HFF-Myc (cell line): ENCODE measurements at regions not wholly inside any gene's neighbourhood (a gene's known extent, or its start where the extent isn't known, plus 50 kb on each side); places are given as distances from the start of the nearest gene placed in this dataset.
A peak's percentile ranks its signal among the peaks of the same experiment; 100 is the strongest.

Experiments used
- DNase-seq: peaks from one replicate; pipeline ENCODE4 v3.0.0-alpha.2; 2011; ENCODE audit warnings: low read depth; ENCODE audit errors: extremely low read depth
- H3K4me3 ChIP-seq: replicated peaks from 2 replicates; pipeline ENCODE4 v1.5.1; 2011; ENCODE audit warnings: low read depth, mild to moderate bottlenecking, control low read depth, low read length
- TF ChIP-seq, protein P1 (sequence below): IDR thresholded peaks from 2 replicates; pipeline ENCODE4 v1.5.1; 2012; ENCODE audit warnings: mild to moderate bottlenecking, low read depth, low read length, control low read depth; ENCODE audit errors: missing control alignments

DNA sequence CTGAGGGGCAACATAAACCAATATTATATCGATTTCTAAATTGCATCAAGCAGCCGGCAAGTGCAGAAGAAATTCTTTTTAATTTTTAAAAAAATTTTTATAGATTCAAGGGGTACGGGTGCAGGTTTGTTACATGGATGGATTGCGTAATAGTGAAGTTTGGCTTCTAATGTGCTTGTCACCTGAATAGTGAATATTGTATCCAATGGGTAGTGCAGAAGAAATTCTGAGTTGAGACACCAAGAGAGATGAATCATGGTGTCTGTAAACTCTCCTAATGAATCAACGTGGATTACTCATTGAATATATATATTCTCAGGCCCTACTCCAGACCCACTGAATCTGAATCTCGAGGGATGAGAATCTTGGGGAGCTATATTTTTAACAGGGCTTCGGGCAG, 253.7 kb upstream of the FOXD3 start:
- no peak overlapping the region for H3K4me3 ChIP-seq
- DNase-seq: no peak
- TF ChIP-seq, protein P1, sequence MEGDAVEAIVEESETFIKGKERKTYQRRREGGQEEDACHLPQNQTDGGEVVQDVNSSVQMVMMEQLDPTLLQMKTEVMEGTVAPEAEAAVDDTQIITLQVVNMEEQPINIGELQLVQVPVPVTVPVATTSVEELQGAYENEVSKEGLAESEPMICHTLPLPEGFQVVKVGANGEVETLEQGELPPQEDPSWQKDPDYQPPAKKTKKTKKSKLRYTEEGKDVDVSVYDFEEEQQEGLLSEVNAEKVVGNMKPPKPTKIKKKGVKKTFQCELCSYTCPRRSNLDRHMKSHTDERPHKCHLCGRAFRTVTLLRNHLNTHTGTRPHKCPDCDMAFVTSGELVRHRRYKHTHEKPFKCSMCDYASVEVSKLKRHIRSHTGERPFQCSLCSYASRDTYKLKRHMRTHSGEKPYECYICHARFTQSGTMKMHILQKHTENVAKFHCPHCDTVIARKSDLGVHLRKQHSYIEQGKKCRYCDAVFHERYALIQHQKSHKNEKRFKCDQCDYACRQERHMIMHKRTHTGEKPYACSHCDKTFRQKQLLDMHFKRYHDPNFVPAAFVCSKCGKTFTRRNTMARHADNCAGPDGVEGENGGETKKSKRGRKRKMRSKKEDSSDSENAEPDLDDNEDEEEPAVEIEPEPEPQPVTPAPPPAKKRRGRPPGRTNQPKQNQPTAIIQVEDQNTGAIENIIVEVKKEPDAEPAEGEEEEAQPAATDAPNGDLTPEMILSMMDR: no peak

DNA sequence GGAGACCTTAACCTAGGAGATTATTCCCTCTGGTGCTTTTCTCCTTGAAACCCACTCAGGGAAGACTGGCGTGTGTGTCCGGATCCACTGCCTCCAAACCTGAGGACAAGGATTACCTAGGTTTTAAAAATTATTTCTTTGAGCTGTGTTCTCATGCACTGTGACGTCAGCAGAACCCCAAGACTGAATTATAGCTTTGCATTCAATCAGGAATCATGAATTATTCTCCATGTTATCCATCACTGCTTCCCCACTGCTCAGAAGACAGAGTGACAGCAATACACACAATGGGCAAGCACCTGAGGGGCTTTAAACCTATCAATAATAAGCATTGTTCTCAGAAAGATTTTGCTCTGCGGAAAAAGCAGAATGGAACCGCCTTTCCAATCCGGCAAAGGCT, 253.2 kb upstream of the FOXD3 start:
- no peak for DNase-seq
- no peak overlapping the region for H3K4me3 ChIP-seq
- TF ChIP-seq, protein P1: no peak

DNA sequence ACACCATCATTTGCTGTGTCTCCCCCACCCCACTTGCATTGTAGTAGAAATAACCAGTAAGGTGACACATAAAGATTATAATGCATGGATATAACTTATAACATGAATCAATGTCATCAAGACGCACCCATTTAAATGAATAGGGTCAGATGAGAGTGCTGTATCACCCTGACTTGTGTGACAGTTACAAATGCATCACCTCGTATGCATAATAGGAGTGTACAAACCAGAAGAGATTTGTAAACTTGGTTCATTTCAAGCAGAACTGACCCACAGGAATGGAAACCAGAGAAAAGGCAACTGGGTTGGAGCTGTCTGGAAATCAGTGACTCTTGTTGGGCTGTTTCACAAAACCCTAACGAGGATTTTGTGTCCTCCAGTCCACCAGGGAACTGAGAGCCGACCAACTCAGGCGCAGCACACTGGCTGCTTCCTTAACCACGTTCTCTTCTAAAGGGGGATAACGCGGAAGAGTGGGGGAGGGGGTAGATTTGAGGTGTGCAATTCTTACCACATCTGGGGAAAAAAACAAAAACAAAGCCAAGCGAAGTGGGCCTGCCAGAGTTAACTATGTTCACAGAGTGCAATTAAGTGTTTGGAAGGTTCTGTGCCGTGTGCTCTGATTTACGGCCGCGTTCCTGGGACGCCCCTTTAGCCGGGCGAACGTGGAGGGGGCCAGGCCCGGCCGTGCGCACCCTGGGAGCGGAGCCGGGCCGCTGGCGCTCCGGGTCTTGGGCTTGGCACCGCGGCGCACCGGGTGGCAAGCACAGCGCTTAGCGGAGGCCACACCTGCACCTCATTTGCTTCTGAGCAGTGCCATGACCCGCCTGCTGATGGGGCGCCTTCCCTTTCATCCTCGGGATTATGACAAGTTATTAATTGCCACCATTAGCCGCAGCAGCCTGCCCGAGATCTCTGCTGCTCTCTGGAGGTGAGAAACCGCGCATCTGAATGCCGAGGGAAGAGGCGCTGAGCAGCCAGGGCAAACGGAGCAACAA, 248.8 kb upstream of the FOXD3 start:
- DNase-seq: no peak
- H3K4me3 ChIP-seq: no peak overlapping the region
- TF ChIP-seq, protein P1: no peak

DNA sequence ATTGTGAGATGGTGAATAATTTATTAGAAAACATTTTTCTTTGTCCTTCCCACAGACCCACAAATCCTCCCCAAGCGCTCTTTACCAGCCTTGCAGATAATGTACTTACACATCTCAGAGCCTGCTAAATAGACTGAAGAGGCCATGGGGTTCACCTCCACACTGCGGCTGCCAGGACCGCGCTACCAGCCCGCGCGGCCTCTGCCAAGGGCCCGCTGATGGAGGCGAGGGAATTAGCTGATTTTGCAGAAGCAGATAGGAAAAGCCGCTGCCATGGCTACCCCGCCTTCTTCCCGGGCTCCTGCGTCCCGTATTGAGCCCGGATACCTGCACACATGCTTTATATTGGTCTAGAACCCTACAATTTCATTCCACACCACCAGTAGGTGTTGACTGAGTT, 248.0 kb upstream of the FOXD3 start:
- no peak for DNase-seq
- H3K4me3 ChIP-seq: no peak overlapping the region
- TF ChIP-seq, protein P1: no peak

DNA sequence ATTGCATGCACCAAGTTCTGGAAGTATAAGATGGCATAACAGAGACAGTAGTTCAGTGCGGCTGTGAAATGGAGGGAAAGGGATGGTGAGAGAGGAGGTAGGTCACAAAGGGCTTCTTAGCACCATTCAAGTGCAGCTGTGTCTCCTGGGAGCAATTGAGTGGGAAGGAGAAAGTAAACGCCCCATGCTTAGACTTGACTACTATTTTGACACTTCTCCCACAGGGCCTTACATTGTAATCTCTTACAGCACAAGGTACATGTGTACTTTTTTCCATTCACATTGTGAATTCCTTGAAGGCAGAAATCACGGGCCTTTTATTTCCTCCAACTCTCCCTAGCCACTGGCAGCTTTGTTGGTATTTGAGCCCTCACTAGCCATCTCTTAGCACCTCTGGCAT, 239.6 kb upstream of the FOXD3 start:
- TF ChIP-seq, protein P1: no peak
- no peak overlapping the region for H3K4me3 ChIP-seq
- DNase-seq: no peak

DNA sequence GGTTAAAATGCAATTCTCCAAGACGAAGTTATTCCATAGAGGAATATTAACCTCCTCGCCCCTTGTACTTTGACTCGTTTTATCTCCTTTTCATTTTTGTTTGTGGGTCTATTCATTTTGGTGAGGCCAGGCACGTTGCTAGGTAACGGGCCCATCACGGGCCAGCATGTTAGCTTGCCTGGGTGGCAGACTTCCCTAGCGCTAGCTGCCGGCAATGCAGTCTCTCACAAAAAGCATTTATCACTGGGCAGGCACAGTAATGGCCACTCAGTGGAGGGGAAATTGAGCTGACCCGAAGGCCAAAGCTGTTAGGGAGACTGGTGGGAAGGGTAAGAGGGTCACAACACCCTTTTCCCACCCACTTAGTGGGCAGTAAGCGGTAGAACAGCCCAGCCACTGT, 234.4 kb upstream of the FOXD3 start:
- TF ChIP-seq, protein P1: peak; percentile 7
- DNase-seq: no peak
- H3K4me3 ChIP-seq: no peak overlapping the region

DNA sequence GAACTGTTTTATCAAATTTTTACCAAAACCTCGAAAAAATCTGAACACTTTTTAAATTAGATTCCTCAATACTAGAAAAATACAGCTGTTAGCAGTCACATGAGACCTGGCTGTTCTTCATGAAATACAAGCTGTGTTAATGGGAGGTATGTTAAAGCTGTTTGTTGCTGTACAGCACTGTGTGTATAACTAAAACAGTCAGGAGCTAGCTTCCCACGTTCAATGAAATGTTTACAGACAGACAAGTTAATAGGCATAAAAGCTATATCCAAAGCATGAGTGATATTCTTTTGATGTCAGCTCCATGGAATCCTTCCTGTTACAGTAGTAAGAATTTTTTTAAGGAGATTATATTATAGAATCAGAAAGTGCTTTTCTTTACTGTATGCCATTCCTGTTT, 223.2 kb upstream of the FOXD3 start:
- no peak for DNase-seq

More for the DNA sequence above, 223.2 kb upstream of the FOXD3 start:
- H3K4me3 ChIP-seq: no peak overlapping the region
- TF ChIP-seq, protein P1: no peak
